Renal pelvis (tissue), 1 donor: ENCODE measurements at regions not wholly inside any gene's neighbourhood (a gene's known extent, or its start where the extent isn't known, plus 50 kb on each side); places are given as distances from the start of the nearest gene placed in this dataset.

ENCODE experiments used
- DNase-seq: peaks from one replicate; pipeline ENCODE4 v3.0.0-alpha.2; 2013

DNA sequence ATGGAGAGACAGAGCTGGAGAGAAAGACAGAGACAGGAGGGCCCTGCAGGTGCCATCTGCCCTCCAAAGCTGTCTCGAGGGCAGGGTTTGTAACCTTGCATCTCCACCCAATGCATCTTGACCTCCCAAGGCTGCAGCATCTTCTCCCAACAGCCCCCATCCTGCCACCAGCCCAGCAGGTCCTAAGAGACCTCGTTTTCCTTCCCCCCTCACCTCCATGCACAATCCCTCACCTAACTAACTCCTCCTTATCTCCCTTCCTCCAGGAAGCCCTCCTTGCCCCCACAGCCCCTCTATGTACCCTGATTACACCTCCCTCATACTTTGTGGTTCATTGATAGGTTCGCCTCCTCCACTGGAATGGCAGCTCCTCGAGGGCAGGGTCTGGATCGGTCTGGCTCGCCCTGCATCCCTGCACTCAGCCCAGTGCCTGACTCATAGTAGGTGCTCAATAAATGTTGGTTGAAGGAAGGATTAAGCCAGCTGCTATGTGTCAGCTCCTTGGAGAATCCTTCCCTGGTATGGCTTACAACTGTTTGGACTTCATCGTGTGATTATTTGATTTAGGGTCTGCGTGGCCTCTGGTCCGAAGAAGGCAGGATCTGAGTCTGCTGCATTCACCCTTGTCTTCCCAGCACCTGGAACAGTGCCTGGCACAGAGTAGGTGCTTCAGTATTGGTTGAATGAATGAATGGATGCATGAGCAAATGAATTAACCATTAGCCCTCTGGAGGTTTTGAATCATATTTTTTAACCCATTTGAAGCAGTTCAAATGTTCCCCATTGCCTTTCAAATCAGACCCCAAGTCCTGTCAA lies 105.6 kb upstream of the PTPN1 start:
- no peak for DNase-seq

GRCh38 chr20:50405235-50405914 lies 104.8 kb upstream of the PTPN1 start:
- DNase-seq: no peak

DNA sequence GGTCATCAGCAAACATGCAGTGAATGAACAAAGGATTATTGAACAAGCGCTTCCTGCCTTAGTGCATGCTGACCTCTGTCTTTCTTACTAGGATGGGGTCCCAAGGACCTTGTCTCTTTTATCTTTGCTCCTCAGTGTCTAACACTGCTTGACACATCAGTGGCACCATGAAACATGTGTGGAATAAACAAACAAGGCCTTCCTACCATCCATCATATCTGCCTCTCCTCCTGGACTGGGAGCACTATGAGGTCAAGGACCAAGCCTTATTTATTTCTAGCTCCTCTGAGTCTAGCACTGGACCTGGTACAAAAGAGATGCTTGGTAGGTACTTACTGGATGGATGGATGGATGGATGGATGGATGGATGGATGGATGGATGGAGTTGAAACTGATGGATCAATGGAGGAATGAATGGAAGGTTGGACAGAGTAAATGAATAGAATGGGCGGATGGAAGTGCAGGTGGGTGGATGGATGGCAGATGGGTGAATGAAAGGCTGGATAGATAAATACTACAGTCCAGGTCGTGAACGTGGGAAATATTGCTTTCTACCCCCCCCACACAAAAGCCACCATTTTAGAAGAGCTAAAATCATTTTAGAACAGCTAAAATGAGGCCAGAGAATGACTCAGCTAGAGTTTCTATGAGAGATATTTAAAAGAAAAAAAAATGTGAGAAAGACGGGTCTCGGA lies 104.1 kb upstream of the PTPN1 start:
- DNase-seq: no peak

DNA sequence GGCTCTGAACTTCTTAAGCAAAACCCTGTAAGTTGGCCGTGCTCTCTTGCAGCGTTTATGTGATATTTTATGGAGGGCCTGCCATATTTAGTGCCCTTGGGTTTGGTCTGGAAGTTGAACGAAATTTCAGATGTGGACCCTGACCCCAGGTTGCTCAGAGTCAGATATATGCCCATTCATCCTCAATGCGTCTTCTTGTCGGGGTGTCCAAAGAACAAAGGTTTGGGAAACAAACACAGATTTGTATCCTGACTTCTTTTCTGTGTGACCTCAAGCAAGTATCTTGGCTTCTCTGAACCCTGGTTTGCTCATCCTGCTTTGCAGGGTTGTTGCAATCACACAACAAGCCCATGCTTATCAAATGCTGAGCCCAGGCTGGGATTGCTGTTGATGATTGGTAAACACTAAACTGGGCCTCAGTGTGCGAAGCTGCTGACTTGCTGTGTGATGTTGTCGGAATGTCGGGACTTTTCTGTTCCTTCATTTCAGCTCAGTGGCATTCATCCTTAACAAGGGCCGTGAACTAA lies 103.5 kb upstream of the PTPN1 start:
- DNase-seq: no peak

DNA sequence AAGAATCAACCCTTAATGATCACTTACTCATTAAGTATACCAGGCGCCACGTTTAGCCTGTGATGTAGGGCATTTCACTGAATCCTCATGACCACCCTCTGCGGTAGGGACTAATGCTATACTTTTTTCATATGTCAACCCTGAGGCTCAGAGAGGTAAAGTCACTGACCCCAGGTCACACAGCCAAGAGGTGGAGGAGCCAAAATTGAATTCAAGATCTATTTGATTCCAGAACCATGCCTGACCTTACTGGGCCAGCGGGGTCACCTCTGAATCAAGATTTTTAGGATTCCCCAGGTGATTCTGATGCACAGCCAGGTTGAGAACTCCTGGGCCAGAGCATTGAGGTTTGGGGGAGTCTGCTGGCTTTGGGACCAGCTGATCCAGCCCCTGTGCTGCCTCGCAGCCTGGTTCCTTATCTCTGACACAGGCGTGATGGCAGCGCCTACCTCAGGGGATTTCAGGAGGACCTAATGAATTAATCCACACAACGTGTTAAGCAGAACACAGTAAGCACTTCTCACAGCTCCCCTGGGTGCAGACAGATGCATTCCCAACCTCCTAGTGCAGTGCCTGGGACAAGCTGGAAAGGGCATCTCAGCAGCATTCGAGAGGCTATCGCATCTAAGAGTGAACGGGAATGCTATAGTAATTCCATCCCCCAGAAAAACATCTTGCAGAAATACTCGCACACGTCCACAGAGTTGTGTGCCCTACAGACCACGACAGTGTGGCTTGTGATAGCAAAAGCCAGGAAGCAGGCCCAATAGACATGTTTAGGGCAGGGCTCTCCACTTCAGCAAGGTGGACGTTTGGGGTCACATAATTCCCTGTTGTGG lies 101.4 kb upstream of the PTPN1 start:
- DNase-seq: no peak

GRCh38 chr20:50409495-50409894 lies 100.7 kb upstream of the PTPN1 start:
- no peak for DNase-seq

GRCh38 chr20:50410343-50410742 lies 99.8 kb upstream of the PTPN1 start:
- no peak for DNase-seq

DNA sequence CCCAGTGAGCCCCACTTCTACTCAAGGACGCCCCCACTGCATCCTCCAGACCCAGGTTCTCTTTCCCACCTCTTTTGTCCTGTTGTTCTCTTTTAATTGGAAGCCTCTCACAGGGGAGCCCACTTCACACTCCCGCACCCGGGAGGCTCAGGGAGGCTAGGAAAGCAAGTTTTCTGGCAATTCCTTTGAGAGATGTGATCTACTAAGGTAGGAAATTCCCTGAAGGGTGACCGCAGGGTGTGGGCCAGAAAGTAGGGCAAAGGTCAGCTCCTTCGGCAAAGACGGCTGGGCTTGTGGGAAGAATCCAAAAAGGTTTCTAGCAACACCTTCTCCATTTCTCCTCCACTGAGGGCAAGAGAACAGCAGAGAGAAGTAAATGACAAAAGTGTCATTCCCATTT lies 98.1 kb upstream of the PTPN1 start:
- DNase-seq: no peak

DNA sequence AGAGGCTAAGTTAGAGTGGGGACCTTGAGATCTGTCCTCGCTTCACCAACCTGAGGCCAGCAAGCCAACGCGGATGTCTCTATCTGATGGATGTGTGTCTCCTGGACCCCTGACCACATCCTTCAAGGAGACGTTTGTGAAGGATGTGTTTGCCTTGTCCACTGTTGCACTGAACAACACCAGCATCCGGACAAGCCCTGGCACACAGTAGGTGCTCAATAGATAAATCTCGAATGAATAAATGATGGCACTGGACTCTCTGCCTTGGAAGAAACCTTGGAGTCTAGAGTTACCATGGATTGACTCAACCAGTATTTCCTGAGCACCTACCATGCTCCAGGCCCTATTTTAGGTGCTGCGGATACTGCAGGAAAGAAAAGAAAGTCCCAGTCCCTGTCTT lies 97.7 kb upstream of the PTPN1 start:
- DNase-seq: no peak

- no peak for DNase-seq
Observed at GRCh38 chr20:50413088-50413500, 97.1 kb upstream of the PTPN1 start.

- DNase-seq: no peak
Observed at GRCh38 chr20:50415021-50415515, 95.1 kb upstream of the PTPN1 start.

GRCh38 chr20:50415516-50416268 lies 94.5 kb upstream of the PTPN1 start:
- peak; percentile 81 for DNase-seq

GRCh38 chr20:50416269-50417022 lies 93.7 kb upstream of the PTPN1 start:
- no peak for DNase-seq

DNA sequence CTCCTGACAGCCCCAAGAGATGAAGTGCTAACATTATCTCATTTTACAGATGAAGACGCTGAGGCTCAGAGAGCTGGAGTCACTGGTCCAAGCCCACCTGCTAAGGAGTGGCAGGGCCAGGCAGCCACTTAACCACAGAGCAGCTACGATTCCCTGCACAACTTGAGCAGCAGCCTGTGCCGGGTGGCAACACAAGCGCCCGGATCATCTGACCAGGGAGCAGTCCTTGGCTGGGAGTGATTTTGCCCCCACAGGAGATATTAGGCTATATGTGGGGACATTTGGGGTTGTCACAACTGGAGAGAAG lies 93.2 kb upstream of the PTPN1 start:
- DNase-seq: no peak

DNA sequence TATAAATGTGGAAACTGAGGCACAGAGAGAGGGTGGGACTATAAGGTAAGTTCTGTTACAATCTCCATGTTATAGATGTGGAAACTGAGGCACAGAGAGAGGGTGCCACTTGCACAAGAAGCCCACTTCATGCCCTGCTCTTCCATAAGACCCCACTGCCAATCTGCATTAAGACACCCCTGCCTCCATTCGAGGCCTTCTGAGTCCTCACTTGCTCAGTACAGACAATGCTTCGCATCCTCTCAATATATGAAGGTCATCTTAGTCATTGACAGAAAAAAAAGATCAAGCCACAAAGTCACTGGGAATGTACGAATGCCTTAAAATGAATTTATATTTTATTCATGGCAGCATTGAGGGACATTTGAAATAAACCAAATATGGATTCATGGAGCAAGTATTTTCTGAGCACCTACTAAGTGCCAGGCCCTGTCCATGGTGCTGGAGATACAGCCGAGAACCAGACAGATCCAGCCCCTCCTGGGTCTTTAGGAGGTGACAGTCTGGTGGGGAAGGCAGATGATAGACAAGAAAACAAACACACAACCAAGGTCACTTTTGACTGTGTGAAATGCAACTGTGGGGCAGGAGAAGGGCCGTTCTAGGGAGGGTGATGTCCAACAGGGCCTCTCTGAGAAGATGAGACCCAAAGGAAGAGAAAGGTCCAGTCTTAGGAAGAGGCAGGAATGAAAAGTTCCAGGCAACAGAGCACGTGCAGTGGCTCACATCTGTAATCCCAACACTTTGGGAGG lies 92.5 kb upstream of the PTPN1 start:
- no peak for DNase-seq

DNA sequence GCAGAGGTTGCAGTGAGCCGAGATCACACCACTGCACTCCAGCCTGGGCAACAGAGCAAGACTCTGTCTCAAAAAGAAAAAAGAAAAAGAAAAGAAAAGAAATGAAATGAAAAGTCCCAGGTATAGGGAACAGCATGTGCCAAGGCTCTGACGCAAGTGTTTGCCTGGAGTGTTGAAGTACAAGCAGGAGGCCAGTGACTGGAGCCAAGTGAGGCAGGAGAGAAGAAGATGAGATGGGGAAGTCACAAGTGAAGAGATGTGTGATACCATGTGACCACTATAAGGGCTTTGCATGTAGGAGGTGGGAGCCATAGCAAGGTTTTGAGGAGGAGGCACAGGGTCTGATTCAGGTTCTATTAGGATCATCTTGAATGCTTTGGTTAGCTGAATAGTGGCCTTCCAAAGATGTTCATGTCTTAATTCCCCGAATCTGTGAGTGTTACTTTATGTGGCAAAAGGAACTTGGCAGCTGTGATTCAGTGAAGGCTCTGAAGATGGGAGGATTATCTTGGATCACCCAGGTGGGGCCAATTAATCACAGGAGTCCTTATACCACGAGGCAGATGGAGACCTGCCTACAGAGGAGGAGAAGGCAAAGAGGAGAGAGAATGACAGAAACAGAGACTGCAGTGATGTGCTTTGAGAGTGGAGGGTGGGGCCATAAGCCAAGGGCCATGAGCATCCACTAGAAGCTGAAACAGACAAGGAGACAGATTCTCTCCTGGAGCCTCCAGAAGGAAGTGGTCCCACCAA lies 91.1 kb upstream of the PTPN1 start:
- DNase-seq: no peak

- DNase-seq: no peak
Observed at GRCh38 chr20:50420380-50420779, 89.8 kb upstream of the PTPN1 start.
